ENCODE measurements at regions not wholly inside any gene's neighbourhood (a gene's known extent, or its start where the extent isn't known, plus 50 kb on each side); places are given as distances from the start of the nearest gene placed in this dataset.

- DNase-seq: peak; percentile 47
Observed at GRCh38 chr11:69918938-69919650, 99.9 kb upstream of the FGF3 start.

- no peak for DNase-seq
Observed at GRCh38 chr11:69919659-69920344, 100.6 kb upstream of the FGF3 start.

DNA sequence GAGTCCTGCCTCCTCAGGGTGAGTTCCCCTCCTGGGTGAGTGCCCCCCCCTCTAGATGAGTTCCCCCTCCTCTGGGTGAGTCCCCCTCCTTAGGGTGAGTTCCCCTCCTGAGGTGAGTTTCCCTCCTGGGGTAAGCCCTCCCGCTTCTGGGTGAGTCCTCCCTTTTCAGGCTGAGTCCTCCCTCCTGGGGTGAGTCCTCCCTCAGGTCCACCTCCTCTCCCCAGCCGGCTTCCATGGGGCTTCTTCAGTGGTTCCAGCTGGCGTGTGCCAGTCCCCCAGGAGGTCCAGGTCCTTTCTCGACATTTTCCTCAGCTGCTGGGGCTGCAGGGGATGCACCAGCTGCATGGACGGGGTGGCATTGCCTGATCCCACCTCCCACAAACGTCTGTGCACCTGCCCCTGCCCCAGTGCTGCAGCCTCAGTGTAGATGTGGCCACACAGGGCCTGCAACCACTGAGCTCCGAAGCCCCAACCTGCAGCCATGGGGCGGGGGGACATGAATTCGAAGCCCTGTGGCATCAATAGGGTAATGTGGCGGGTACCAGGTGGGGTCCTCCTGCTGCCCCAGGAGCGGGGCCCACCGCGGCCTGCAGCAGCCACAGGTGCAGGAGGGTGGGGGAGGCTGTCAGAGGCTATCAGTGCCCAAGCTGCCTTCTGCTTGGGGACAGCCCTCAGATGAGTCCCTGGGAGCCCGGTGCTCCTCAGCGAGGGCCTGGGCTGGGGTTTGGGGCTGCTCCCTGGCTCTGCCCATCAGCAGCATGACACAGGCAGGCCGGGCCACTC lies 101.3 kb upstream of the FGF3 start:
- no peak for DNase-seq

DNA sequence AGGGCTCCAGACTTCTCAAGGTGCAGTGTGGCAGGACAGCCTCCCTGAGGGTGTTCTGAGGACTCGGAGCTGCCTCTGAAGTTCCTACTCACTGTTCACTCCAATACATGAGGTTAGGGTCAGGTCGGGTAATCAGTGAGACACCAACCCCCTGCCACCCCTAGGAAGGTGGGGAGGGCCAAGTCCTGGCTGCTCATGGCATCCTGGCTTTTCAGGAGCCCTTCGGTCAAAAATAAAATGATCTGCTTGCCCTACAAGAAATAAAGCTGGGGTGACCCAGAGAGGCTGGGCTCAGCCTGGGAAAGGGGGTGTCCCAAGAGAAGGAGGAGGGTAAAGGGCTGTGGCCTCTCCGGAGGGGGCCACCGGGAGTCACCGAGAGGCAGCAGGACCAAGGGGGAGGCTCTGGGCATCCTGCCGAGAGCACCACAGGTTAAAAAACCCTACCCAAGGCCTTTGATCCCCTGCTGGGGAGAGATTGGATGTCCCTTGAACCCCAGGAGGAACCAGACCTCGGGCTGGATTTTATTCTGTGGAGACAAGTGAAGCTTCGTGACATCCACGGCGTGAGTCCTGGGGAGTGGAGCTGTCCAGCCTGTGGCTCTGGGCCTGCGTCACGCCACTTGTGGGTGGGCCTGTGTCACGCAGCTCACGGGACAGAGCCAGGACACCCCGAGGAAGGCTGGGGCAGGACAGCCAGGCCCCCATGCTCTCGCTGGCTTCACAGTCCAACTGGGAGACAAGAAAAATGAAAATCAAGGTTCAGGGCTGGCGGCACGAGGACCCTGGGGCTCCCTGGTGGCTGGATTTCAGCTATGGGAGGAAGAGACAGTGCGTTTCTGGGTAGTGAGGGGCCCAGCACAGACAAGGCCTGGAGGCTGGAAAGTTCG lies 102.2 kb upstream of the FGF3 start:
- no peak for DNase-seq

DNA sequence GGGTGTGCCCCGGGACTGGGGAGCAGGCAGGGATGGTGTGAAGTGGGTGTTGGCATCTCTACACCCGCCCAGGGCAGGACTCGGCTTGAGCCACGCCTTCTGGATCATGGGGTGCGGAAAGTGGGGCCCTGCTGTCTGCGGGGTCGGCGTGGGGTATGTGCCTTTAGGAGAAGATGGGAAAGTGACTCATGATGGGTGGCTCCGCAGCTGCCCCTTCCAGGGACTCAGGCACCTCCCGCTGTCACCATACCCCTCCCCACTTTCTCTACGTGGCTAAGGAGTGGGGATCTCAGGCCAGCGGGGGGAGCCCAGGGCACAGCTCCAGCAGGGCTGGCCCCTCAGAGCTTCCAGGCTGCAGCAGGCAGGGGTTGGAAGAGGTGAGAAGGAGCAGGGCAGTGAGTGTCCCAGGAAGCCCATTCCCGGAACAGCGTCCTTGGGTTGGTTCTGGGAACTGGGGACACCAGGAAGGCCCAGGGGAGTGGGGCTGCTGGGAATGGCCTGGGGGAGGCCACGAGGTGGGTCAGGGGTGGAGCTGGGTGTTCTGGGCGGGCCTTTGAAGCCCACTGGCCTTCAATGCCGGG lies 102.9 kb upstream of the FGF3 start:
- no peak for DNase-seq

DNA sequence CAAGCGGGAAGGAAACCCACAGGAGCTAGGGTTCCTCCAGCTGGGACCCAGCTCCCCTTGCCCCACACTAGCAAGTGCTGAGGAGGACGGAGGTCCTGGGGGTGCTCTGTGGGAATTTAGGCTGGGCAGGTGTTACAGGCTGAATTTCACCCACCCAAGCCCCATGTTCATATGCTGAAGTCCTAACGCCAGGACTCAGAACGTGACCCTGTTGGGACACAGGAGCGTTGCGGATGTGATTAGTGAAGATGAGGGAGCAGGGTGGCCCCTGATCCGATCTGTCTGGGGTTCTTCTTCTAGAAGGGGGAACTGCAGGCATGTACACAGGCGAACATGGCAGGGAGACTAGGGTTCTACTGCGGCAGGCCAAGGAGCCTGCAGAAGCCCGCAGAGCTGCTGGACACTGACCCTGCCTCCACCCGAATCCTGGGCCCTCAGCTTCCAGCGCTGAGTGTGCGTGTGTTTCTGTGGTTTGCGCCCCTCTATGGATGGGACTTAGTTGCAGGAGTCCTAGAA lies 103.4 kb upstream of the FGF3 start:
- no peak for DNase-seq

- no peak for DNase-seq
Observed at GRCh38 chr11:69923196-69923595, 104.0 kb upstream of the FGF3 start.

DNA sequence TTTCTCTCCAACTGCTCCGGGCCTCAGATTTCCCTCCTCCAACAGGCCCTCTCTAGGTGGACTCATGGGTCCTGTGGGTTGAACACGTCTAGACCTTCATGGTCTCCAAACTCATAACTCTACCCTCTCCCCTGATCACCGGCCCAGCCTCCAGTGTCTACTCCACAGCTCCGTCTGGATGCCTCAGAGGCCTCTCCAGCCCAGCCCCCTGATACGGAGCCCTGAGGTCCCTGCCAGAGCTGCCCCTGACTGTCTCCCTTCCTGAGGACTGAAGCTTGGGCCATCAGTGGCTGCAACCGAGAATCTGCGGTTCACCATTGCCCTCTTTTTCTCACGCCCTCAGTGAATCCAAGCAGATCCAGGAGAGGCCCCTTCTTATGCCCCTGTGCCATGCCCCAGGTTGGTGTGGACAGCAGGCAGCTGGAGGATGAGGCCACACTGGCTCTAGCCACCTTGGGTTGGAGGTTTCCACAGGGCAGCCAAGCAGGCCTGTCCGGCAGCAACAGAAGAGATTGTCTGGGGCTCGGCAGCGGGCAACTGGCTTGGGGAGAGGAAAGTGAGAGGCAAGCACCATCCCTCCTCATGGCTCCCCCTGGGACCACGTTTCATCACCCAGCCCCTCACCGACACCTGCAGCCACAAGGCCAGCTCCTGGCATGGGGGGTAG lies 104.6 kb upstream of the FGF3 start:
- DNase-seq: no peak

GRCh38 chr11:69924308-69925161 lies 105.3 kb upstream of the FGF3 start:
- no peak for DNase-seq

DNA sequence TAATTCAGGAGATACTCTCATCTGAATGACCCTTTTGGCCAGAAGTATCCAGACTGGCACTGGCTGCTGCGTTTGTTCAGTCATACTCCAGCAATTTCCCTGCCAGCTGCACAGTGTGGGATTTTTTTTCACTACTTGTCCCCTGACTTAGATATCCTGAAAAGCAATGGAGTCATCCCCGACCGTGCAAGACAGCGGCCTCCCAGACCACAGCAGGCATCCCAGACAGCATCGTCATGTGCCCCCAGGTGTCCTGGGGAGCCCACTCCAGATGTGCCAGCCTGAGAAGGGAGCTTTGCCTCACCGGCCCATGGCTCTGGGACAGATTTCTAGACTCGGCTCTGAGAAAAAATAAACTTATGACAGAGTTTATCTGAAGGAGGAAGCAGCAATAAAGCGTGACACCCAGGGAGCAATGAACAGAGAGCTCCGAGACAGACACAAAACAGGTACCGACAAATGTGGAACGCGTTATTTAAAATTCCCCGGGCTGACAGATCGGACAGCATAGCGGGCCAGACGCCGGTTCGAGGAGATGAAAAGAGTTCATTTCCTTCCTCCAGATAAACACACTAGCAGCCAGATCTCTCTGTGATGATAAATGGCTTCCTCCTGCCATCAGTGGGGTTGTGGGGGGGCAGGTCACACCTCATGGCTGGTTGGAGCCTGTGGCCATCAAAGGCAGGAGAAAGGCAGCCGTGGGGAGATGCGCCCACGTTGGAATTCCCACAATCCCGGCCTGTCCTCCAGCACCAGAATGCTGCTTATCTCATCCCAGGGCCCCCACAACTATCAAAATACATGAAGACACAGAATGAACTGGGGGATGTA lies 106.4 kb upstream of the FGF3 start:
- DNase-seq: no peak

DNA sequence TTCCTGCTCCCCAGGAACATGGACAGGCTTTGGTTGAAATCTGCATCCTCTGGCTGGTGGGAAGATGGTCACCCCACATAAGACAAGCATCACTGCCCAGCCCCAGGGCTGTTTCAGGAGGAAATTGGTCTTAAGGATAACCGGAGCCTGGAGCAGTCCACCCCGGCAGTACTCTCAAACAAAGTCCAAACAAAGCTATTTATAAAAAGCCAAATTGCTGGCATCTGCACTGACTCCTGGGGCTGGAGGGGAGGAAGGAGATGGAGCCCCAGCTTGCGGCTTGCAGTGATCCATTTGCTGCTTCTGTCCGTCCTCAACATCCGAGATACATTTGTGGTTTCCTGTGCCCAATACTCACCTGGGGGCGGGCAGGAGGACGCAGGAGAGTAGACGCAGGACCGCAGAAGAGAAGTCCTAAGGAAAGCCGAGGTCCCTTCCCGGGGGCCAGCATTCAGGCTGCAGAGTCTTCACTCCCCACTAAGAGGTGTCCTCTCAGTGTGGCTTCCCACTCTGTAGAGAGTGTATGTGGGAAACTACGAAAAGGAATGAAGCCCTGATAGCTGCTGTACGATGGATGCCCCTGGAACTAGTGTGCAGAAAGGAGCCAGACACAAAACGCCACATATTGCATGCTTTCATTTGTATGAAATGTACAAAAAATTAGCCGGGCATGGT lies 107.3 kb upstream of the FGF3 start:
- no peak for DNase-seq

GRCh38 chr11:69928121-69928520 lies 108.9 kb upstream of the FGF3 start:
- DNase-seq: no peak

DNA sequence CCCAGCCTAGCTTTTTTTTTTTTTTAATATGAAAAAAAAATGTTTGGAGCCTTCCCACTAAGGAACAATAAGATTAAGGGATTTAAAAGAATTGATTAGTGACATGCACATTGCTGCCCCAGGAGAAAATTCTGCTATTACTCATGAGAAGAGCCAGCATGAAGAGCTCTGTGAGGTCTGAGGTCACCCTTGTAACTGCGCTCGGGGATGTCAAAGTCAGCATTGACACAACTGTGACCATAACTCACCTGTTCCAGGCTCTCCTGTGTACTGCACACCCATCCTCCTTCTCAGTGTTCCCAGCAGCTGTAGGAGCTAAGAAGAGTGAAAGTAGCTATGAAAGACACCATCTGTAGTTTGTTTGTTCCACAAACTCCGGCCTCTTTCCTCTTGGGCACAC lies 109.8 kb upstream of the FGF3 start:
- DNase-seq: no peak

- DNase-seq: no peak
Observed at GRCh38 chr11:69930081-69931059, 111.2 kb upstream of the FGF3 start.

DNA sequence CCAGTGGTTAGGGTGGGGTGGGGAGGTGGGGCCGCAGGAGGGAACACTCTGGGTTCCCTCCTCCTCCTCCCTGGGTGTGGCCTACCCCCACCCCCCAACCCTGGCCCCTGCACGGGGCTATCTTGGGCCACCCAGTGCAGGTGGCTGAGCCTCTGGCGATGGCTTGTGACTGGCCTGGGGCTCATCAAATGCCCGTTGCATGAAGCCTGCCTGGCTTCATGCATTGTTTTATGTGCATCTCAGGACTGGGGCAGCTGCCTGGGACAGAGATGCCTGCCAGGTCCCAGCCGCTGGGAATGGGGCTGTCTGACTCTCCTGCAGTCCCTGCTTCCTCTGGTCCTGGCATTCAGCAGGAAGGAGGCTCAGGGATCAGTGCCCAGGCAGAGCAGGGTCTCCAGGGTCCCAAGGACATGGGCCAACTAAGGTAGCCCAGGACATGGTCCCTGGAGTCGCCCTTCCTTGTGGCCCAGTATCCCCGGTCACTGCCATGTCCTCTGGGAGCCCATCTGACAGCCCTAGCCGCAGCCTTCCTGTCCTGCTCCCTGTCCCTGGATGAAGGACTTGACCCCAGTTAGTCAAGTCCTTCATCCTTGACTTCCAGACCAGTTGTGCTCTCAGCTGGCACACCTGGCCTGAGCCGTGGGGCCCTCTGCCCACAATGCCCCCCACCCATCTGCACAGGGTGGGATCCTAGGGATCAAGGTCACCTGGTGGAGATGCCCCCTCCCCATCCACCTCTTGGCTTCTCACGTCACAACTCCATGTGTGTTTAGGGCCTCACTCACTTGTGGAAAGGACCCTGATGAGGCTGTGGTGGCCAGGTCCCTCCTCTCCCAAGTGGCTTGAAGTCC lies 112.1 kb upstream of the FGF3 start:
- no peak for DNase-seq

- no peak for DNase-seq
Observed at GRCh38 chr11:69931994-69932910, 113.0 kb upstream of the FGF3 start.

Data from midbrain (tissue), 1 donor.